ENCODE measurements at regions not wholly inside any gene's neighbourhood (a gene's known extent, or its start where the extent isn't known, plus 50 kb on each side); places are given as distances from the start of the nearest gene placed in this dataset.

- no peak for TF ChIP-seq PRDM4 (tag by site-specific recombination; IDR thresholded peaks at IDR 0.05)
- TF ChIP-seq GLI4 (tag by site-specific recombination; IDR thresholded peaks at IDR 0.05), result no peak
- no peak for TF ChIP-seq IKZF3 (tag by site-specific recombination; IDR thresholded peaks at IDR 0.05)
- TF ChIP-seq ZNF76 (tag by site-specific recombination; IDR thresholded peaks at IDR 0.05; ENCODE audit: borderline replicate concordance, low read depth), result no peak
- no peak for TF ChIP-seq ZNF585B (tag by site-specific recombination; IDR thresholded peaks at IDR 0.05)
- no peak for TF ChIP-seq ZNF518A (tag by site-specific recombination; conservative IDR thresholded peaks at IDR 0.05; ENCODE audit: low read depth)
- TF ChIP-seq, protein P1, sequence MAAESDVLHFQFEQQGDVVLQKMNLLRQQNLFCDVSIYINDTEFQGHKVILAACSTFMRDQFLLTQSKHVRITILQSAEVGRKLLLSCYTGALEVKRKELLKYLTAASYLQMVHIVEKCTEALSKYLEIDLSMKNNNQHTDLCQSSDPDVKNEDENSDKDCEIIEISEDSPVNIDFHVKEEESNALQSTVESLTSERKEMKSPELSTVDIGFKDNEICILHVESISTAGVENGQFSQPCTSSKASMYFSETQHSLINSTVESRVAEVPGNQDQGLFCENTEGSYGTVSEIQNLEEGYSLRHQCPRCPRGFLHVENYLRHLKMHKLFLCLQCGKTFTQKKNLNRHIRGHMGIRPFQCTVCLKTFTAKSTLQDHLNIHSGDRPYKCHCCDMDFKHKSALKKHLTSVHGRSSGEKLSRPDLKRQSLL (tag by site-specific recombination; IDR thresholded peaks at IDR 0.05), result no peak
These were observed 76.4 kb upstream of the ZEB2 start (continued) for GRCh38 chr2:144596073-144596871.

DNA sequence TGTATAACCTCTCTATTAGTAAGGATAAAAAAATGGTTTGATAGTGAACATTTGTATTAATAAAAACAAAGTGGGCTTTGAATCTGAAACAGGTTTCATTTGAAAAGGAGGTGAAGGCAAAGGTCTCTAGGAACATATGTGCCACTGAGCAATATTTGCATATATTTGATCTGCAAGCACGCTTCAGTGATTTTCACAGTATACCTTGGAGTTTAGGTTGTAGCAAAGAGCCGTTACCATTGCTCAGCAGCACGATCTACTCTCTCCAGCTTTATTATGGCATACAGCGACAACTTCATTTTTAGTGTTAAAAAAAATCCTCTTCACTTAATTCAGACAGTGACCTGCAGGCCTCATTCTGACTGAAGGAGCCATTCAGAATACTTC lies 75.8 kb upstream of the ZEB2 start:
- Histone ChIP-seq H3K9me3 (ENCODE audit: control insufficient read depth, insufficient read depth, low read depth, low read length) (no peaks in the 10 kb centered on the region), H3K4me3 (ENCODE audit: low read depth, low read length) (no peak overlapping the region), H3K4me1 (ENCODE audit: control insufficient read depth, insufficient read depth, low read length) (no peaks in the 10 kb centered on the region), H3K36me3 (ENCODE audit: control insufficient read depth in 2 of 2, insufficient read depth in 1 of 2, low read length in 2 of 2) (no peaks in the 10 kb centered on the region), H3K27ac (ENCODE audit: extremely low read depth, low read depth, low read length) (no peak overlapping the region)
- ChIA-PET CTCF (no interaction called here), POLR2A (no interaction called here)
- TF ChIP-seq BCL11B (tag by site-specific recombination; IDR thresholded peaks at IDR 0.05; ENCODE audit: low read depth), result no peak
- no peak for TF ChIP-seq PRDM4 (tag by site-specific recombination; IDR thresholded peaks at IDR 0.05)
- TF ChIP-seq ZBTB20 (tag by site-specific recombination; IDR thresholded peaks at IDR 0.05), result no peak
- no peak for TF ChIP-seq ZFHX2 (tag by site-specific recombination; conservative IDR thresholded peaks at IDR 0.05)
- TF ChIP-seq ZSCAN4 (tag by site-specific recombination; IDR thresholded peaks at IDR 0.05), result no peak
- TF ChIP-seq ZNF292 (tag by site-specific recombination; IDR thresholded peaks at IDR 0.05; ENCODE audit: borderline replicate concordance, low read depth), result no peak
- TF ChIP-seq ZNF660 (tag by site-specific recombination; IDR thresholded peaks at IDR 0.05), result no peak
- TF ChIP-seq, protein P2, sequence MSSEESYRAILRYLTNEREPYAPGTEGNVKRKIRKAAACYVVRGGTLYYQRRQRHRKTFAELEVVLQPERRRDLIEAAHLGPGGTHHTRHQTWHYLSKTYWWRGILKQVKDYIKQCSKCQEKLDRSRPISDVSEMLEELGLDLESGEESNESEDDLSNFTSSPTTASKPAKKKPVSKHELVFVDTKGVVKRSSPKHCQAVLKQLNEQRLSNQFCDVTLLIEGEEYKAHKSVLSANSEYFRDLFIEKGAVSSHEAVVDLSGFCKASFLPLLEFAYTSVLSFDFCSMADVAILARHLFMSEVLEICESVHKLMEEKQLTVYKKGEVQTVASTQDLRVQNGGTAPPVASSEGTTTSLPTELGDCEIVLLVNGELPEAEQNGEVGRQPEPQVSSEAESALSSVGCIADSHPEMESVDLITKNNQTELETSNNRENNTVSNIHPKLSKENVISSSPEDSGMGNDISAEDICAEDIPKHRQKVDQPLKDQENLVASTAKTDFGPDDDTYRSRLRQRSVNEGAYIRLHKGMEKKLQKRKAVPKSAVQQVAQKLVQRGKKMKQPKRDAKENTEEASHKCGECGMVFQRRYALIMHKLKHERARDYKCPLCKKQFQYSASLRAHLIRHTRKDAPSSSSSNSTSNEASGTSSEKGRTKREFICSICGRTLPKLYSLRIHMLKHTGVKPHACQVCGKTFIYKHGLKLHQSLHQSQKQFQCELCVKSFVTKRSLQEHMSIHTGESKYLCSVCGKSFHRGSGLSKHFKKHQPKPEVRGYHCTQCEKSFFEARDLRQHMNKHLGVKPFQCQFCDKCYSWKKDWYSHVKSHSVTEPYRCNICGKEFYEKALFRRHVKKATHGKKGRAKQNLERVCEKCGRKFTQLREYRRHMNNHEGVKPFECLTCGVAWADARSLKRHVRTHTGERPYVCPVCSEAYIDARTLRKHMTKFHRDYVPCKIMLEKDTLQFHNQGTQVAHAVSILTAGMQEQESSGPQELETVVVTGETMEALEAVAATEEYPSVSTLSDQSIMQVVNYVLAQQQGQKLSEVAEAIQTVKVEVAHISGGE (tag by site-specific recombination; conservative IDR thresholded peaks at IDR 0.05; ENCODE audit: low read depth), result no peak
- TF ChIP-seq TRIM28 (IDR thresholded peaks at IDR 0.05; ENCODE audit: borderline replicate concordance, low read length), result no peak

All from HEK293 (cell line).